Mesothelial cell of epicardium (in vitro differentiated cells): ENCODE measurements at regions not wholly inside any gene's neighbourhood (a gene's known extent, or its start where the extent isn't known, plus 50 kb on each side); places are given as distances from the start of the nearest gene placed in this dataset.

Experiments
- DNase-seq, 2 experiments: peaks; one replicate each; pipeline ENCODE4 v3.0.0; 2021; ENCODE audit warnings: low spot score in 2 of 2; ENCODE audit not compliant: unreplicated experiment in 2 of 2
- H3K27ac Mint-ChIP-seq: 2 replicates; pipeline ENCODE4 v1.8.0; 2021; ENCODE audit warnings: mixed read lengths
- H3K27me3 Mint-ChIP-seq: 2 replicates; pipeline ENCODE4 v1.8.0; 2021; ENCODE audit warnings: low read depth, mixed read lengths
- H3K36me3 Mint-ChIP-seq: 2 replicates; pipeline ENCODE4 v1.8.0; 2021; ENCODE audit warnings: mixed read lengths
- H3K4me1 Mint-ChIP-seq: 2 replicates; pipeline ENCODE4 v1.8.0; 2021; ENCODE audit warnings: mixed read lengths
- H3K4me3 Mint-ChIP-seq: 2 replicates; pipeline ENCODE4 v1.8.0; 2021; ENCODE audit warnings: mild to moderate bottlenecking, moderate library complexity, mixed read lengths
- H3K9me3 Mint-ChIP-seq: 2 replicates; pipeline ENCODE4 v1.8.0; 2021; ENCODE audit warnings: mixed read lengths
- CTCF ChIP-seq: fragments of 200-600 bp; sonication (generic); IDR thresholded peaks from one replicate; pipeline ENCODE4 v1.5.0; 2021; ENCODE audit warnings: antibody characterized with exemption; ENCODE audit not compliant: unreplicated experiment

GRCh38 chrX:110558406-110558805, 199.8 kb downstream of the RTL9 start:
- no peaks in the 10 kb centered on the region for H3K4me1 Mint-ChIP-seq
- H3K9me3 Mint-ChIP-seq: peaks cover 36% of the 10 kb centered on the region
- DNase-seq: no peak
- TF ChIP-seq CTCF: no peak
- no peak overlapping the region for H3K27ac Mint-ChIP-seq
- H3K27me3 Mint-ChIP-seq: peaks cover 2% of the 10 kb centered on the region
- H3K4me3 Mint-ChIP-seq: no peak overlapping the region
- no peaks in the 10 kb centered on the region for H3K36me3 Mint-ChIP-seq

- Mint-ChIP-seq H3K9me3 (peaks cover 32% of the 10 kb centered on the region), H3K36me3 (no peaks in the 10 kb centered on the region), H3K4me3 (no peak overlapping the region), H3K27me3 (no peaks in the 10 kb centered on the region), H3K4me1 (no peaks in the 10 kb centered on the region), H3K27ac (no peak overlapping the region)
- no peak for TF ChIP-seq CTCF
- DNase-seq: no peak
These were observed 202.4 kb downstream of the RTL9 start for GRCh38 chrX:110561034-110561433.

DNA sequence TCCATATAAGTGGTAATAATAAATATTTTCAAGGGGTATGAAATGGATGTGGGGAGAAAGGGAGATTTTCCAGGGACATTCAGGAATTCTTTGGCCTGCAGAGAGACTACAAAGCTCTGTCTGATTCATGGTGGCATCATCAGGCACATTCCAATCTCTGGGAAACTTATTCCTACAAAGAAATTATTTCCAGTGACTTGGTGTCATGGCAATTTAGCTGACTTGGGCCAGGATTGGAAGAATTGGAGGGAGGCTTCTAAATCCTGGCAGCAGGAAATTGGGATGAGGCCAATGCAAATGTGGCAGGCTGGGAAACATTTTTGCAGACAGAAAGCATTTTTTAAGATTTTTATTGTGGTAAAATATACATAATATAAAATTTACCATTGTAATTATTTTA, 204.6 kb downstream of the RTL9 start:
- no peak for TF ChIP-seq CTCF
- H3K36me3 Mint-ChIP-seq: no peaks in the 10 kb centered on the region
- no peak overlapping the region for H3K4me3 Mint-ChIP-seq
- H3K4me1 Mint-ChIP-seq: no peaks in the 10 kb centered on the region
- DNase-seq: no peak
- H3K27ac Mint-ChIP-seq: no peak overlapping the region
- no peaks in the 10 kb centered on the region for H3K27me3 Mint-ChIP-seq
- peaks cover 17% of the 10 kb centered on the region for H3K9me3 Mint-ChIP-seq

- TF ChIP-seq CTCF: no peak
- Mint-ChIP-seq H3K27me3 (no peaks in the 10 kb centered on the region), H3K27ac (no peak overlapping the region), H3K36me3 (no peaks in the 10 kb centered on the region), H3K9me3 (peaks cover 13% of the 10 kb centered on the region), H3K4me3 (no peak overlapping the region), H3K4me1 (peaks cover 10% of the 10 kb centered on the region)
- no peak for DNase-seq
These were observed 209.8 kb downstream of the RTL9 start for GRCh38 chrX:110568441-110568840.

- TF ChIP-seq CTCF: no peak
- Mint-ChIP-seq H3K36me3 (no peaks in the 10 kb centered on the region), H3K9me3 (peaks cover 13% of the 10 kb centered on the region), H3K4me1 (peaks cover 10% of the 10 kb centered on the region), H3K4me3 (no peak overlapping the region), H3K27ac (no peak overlapping the region), H3K27me3 (no peaks in the 10 kb centered on the region)
- no peak for DNase-seq
These were observed 210.9 kb downstream of the RTL9 start for GRCh38 chrX:110569506-110569905.

DNA sequence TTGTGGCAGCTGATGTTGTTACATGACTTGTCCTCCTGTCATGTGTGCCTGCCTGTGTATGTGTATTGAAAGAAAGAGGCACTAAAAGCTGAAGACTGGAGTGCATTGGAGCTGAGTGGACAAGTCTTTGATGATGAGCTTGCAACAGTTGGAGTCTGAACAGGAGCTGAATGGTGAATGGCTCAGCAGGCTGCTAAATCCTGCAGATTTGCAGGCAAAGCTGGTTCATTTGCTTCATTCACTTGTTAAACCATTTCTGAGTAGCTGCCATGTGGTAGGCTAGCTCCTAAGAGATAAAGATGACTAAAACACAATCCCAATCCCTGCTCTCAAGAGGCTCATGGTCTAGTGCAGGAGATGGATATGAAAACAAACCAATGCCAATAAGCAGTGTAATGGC, 217.3 kb downstream of the CHRDL1 start:
- Mint-ChIP-seq H3K4me3 (no peak overlapping the region), H3K27ac (no peak overlapping the region), H3K36me3 (no peaks in the 10 kb centered on the region), H3K27me3 (peaks cover 1% of the 10 kb centered on the region), H3K9me3 (peaks cover 7% of the 10 kb centered on the region), H3K4me1 (no peaks in the 10 kb centered on the region)
- no peak for TF ChIP-seq CTCF
- DNase-seq: no peak
